ENCODE measurements at regions not wholly inside any gene's neighbourhood (a gene's known extent, or its start where the extent isn't known, plus 50 kb on each side); places are given as distances from the start of the nearest gene placed in this dataset.
A peak's percentile ranks its signal among the peaks of the same experiment; 100 is the strongest.

GRCh38 chr10:52959810-52960209, 187.2 kb upstream of the MBL2 start:
- POLR2A ChIA-PET (ENCODE audit: low non-redundant PET) = no interaction called here
- CTCF ChIA-PET = no interaction called here
- DNase-seq (ENCODE audit: low spot score) = no peak
- no peak overlapping the region for H3K27ac ChIP-seq
- TF ChIP-seq, protein P1, sequence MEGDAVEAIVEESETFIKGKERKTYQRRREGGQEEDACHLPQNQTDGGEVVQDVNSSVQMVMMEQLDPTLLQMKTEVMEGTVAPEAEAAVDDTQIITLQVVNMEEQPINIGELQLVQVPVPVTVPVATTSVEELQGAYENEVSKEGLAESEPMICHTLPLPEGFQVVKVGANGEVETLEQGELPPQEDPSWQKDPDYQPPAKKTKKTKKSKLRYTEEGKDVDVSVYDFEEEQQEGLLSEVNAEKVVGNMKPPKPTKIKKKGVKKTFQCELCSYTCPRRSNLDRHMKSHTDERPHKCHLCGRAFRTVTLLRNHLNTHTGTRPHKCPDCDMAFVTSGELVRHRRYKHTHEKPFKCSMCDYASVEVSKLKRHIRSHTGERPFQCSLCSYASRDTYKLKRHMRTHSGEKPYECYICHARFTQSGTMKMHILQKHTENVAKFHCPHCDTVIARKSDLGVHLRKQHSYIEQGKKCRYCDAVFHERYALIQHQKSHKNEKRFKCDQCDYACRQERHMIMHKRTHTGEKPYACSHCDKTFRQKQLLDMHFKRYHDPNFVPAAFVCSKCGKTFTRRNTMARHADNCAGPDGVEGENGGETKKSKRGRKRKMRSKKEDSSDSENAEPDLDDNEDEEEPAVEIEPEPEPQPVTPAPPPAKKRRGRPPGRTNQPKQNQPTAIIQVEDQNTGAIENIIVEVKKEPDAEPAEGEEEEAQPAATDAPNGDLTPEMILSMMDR (conservative IDR thresholded peaks at IDR 0.05; ENCODE audit: low read depth) = no peak

GRCh38 chr10:52956861-52957260, 184.3 kb upstream of the MBL2 start:
- POLR2A ChIA-PET (ENCODE audit: low non-redundant PET) = no interaction called here
- CTCF ChIA-PET = no interaction called here
- DNase-seq (ENCODE audit: low spot score) = no peak
- H3K27ac ChIP-seq = no peak overlapping the region
- TF ChIP-seq, protein P1 (conservative IDR thresholded peaks at IDR 0.05; ENCODE audit: low read depth) = no peak

DNA sequence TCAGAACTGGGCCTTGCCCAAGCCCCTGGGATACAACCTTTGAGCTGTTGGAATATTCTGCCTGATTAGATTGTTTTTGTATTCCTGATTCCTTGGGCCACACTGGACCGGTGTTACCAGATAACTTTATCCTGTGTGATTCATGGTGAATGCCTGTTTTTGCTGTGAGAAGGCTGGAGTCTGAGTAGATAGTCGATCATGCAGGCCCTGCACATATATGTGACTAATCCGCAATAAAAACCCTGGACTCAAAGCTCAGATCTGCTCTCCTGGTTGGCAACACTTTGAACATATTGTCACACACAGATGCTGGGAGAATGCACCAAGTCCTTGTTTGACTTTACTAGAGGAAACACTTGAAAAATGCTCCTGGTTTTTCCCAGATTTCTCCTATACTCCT, 183.9 kb upstream of the MBL2 start:
- peak; percentile 15 for DNase-seq (ENCODE audit: low spot score)
- POLR2A ChIA-PET (ENCODE audit: low non-redundant PET) = no interaction called here
- CTCF ChIA-PET = no interaction called here
- TF ChIP-seq, protein P1 (conservative IDR thresholded peaks at IDR 0.05; ENCODE audit: low read depth) = no peak
- H3K27ac ChIP-seq = no peak overlapping the region

GRCh38 chr10:52955337-52955736, 182.8 kb upstream of the MBL2 start:
- POLR2A ChIA-PET (ENCODE audit: low non-redundant PET) = no interaction called here
- CTCF ChIA-PET = interaction anchor here (0.6 kb wide), 1 partner anchor 175 kb away, joined by 5 read pairs; no protein-coding TSS in a partner anchor
- H3K27ac ChIP-seq = no peak overlapping the region
- TF ChIP-seq, protein P1 (conservative IDR thresholded peaks at IDR 0.05; ENCODE audit: low read depth) = no peak
- DNase-seq (ENCODE audit: low spot score) = no peak

DNA sequence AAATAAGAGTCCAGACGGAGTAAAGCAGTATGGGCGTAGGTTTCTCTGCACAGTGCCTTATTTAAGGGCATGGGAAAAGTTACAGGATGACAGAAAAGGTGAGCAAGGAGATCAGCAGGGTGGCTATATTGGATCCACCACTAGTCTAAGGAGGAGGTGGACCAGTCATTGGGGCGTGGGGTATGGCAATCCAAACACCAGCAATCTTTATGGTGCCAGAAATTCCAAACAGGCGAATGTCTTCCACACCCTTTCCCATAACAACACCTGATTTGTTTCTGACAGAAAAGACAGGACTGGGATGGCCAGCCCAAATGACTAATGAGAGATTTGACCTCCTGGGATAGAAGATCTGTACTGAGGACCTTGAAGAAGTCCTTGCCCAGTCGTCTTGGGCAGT, 181.8 kb upstream of the MBL2 start:
- no peak for DNase-seq (ENCODE audit: low spot score)
- ChIA-PET CTCF (no interaction called here), POLR2A (ENCODE audit: low non-redundant PET) (no interaction called here)
- TF ChIP-seq, protein P1 (conservative IDR thresholded peaks at IDR 0.05; ENCODE audit: low read depth) = no peak
- H3K27ac ChIP-seq = no peak overlapping the region

GRCh38 chr10:52952391-52953055, 179.9 kb upstream of the MBL2 start:
- TF ChIP-seq, protein P1 (conservative IDR thresholded peaks at IDR 0.05; ENCODE audit: low read depth) = no peak
- DNase-seq (ENCODE audit: low spot score) = no peak
- POLR2A ChIA-PET (ENCODE audit: low non-redundant PET) = no interaction called here
- H3K27ac ChIP-seq = no peak overlapping the region
- CTCF ChIA-PET = no interaction called here
